ENCODE measurements at regions not wholly inside any gene's neighbourhood (a gene's known extent, or its start where the extent isn't known, plus 50 kb on each side); places are given as distances from the start of the nearest gene placed in this dataset.

- Histone ChIP-seq H3K27ac (no peak overlapping the region), H3K27me3 (no peaks in the 10 kb centered on the region), H3K36me3 (no peaks in the 10 kb centered on the region), H3K4me3 (no peak overlapping the region), H3K4me1 (peaks cover 0 to under 1% (median 0%) of the 10 kb centered on the region in 4 donors), H3K9me3 (no peaks in the 10 kb centered on the region)
- WGBS, 5 donors: 72 to 75% (median 73%) methylated on average over 3 of the region's 3 CpGs
- intact Hi-C loops (cut with DNase I; ENCODE audit: low total_unique reads): no loop called here
- no peak for TF ChIP-seq CTCF (IDR thresholded peaks at IDR 0.05)
- no peak for DNase-seq
Measured at GRCh38 chr5:36450229-36451014, 148.7 kb upstream of the RANBP3L start.

GRCh38 chr5:36452424-36453006 is 150.8 kb upstream of the RANBP3L start:
- Histone ChIP-seq H3K4me3 (no peak overlapping the region), H3K27ac (no peak overlapping the region), H3K36me3 (no peaks in the 10 kb centered on the region), H3K27me3 (no peaks in the 10 kb centered on the region), H3K4me1 (no peaks in the 10 kb centered on the region), H3K9me3 (no peaks in the 10 kb centered on the region)
- intact Hi-C loops (cut with DNase I; ENCODE audit: low total_unique reads): no loop called here
- TF ChIP-seq POLR2AphosphoS5 (IDR thresholded peaks at IDR 0.05): no peak
- TF ChIP-seq EP300 (IDR thresholded peaks at IDR 0.05): no peak
- TF ChIP-seq CTCF (IDR thresholded peaks at IDR 0.05): no peak
- TF ChIP-seq POLR2A (IDR thresholded peaks at IDR 0.05): no peak
- no peak for DNase-seq
- 81 to 90% (median 85%) methylated on average over 4 of the region's 4 CpGs for WGBS, 5 donors

GRCh38 chr5:36457511-36458270 is 148.7 kb upstream of the SLC1A3 start:
- Histone ChIP-seq H3K4me1 (no peaks in the 10 kb centered on the region), H3K4me3 (no peak overlapping the region), H3K36me3 (no peaks in the 10 kb centered on the region), H3K9me3 (no peaks in the 10 kb centered on the region), H3K27ac (no peak overlapping the region), H3K27me3 (no peaks in the 10 kb centered on the region)
- 70 to 82% (median 82%) methylated on average over 3 of the region's 3 CpGs for WGBS, 5 donors
- intact Hi-C loops (cut with DNase I; ENCODE audit: low total_unique reads): no loop called here
- DNase-seq: no peak
- TF ChIP-seq EP300 (IDR thresholded peaks at IDR 0.05) (no peak), POLR2AphosphoS5 (IDR thresholded peaks at IDR 0.05) (no peak)

GRCh38 chr5:36458746-36459145 is 147.7 kb upstream of the SLC1A3 start:
- DNase-seq: no peak
- Histone ChIP-seq H3K27ac (no peak overlapping the region), H3K27me3 (no peaks in the 10 kb centered on the region), H3K4me3 (no peak overlapping the region), H3K36me3 (no peaks in the 10 kb centered on the region), H3K9me3 (no peaks in the 10 kb centered on the region), H3K4me1 (no peaks in the 10 kb centered on the region)
- TF ChIP-seq POLR2A (IDR thresholded peaks at IDR 0.05) (no peak), EP300 (IDR thresholded peaks at IDR 0.05) (no peak), CTCF (IDR thresholded peaks at IDR 0.05) (no peak), POLR2AphosphoS5 (IDR thresholded peaks at IDR 0.05) (no peak)
- intact Hi-C loops (cut with DNase I; ENCODE audit: low total_unique reads): no loop called here
- 52 to 84% (median 77%) methylated on average over 3 of the region's 3 CpGs for WGBS, 5 donors

All from stomach (tissue), 8 donors.